ENCODE measurements at regions not wholly inside any gene's neighbourhood (a gene's known extent, or its start where the extent isn't known, plus 50 kb on each side); places are given as distances from the start of the nearest gene placed in this dataset.
A peak's percentile ranks its signal among the peaks of the same experiment; 100 is the strongest.

GRCh38 chr5:39523821-39524220 is 99.0 kb upstream of the DAB2 start:
- Histone ChIP-seq H3K18ac (ENCODE audit: low read length) (no peak overlapping the region), H4K8ac (ENCODE audit: low read depth, low read length) (no peak overlapping the region), H3K36me3 (ENCODE audit: control insufficient read depth, insufficient read depth, low read length) (no peaks in the 10 kb centered on the region), H3K4ac (ENCODE audit: low read depth, low read length) (no peak overlapping the region), H3K27me3 (ENCODE audit: insufficient read depth, low read length, poor library complexity) (no peaks in the 10 kb centered on the region), H3K56ac (ENCODE audit: low read length) (no peak overlapping the region), H3K79me2 (ENCODE audit: control insufficient read depth, insufficient read depth, low read length) (no peaks in the 10 kb centered on the region), H2BK5ac (ENCODE audit: low read length) (no peak overlapping the region), H3K4me1 (ENCODE audit: control insufficient read depth, low read depth, low read length) (peaks cover 2% of the 10 kb centered on the region), H3K27ac (ENCODE audit: low read depth, low read length) (no peak overlapping the region), H3K79me1 (ENCODE audit: low read length) (no peaks in the 10 kb centered on the region), H2AK5ac (ENCODE audit: low read length) (no peak overlapping the region), H3K23ac (ENCODE audit: low read length) (no peak overlapping the region), H2BK15ac (replicated peaks; ENCODE audit: low read depth) (no peak overlapping the region), H3K9ac (ENCODE audit: low read length) (no peak overlapping the region), H4K5ac (ENCODE audit: low read length) (no peak overlapping the region), H3K4me2 (ENCODE audit: low read length) (no peak overlapping the region), H3K4me3 (ENCODE audit: low read length) (no peak overlapping the region), H2BK120ac (ENCODE audit: low read depth, low read length) (no peak overlapping the region)
- no peak for DNase-seq
- WGBS (ENCODE audit: extremely low coverage, insufficient coverage, low lambda C conversion rate), result no CpG with 5 or more reads among the region's 4 CpGs

- no peak for DNase-seq
- H2AK5ac ChIP-seq (ENCODE audit: low read length), result no peak overlapping the region
- H3K4me1 ChIP-seq (ENCODE audit: control insufficient read depth, low read depth, low read length), result peaks cover under 1% of the 10 kb centered on the region
- no peak overlapping the region for H3K9ac ChIP-seq (ENCODE audit: low read length)
- H3K27me3 ChIP-seq (ENCODE audit: insufficient read depth, low read length, poor library complexity), result no peaks in the 10 kb centered on the region
- H3K56ac ChIP-seq (ENCODE audit: low read length), result no peak overlapping the region
- no peak overlapping the region for H3K4me3 ChIP-seq (ENCODE audit: low read length)
- no peak overlapping the region for H3K18ac ChIP-seq (ENCODE audit: low read length)
- no peaks in the 10 kb centered on the region for H3K79me2 ChIP-seq (ENCODE audit: control insufficient read depth, insufficient read depth, low read length)
- H3K79me1 ChIP-seq (ENCODE audit: low read length), result no peaks in the 10 kb centered on the region
- no peak overlapping the region for H2BK5ac ChIP-seq (ENCODE audit: low read length)
- H3K36me3 ChIP-seq (ENCODE audit: control insufficient read depth, insufficient read depth, low read length), result no peaks in the 10 kb centered on the region
- no peak overlapping the region for H3K4me2 ChIP-seq (ENCODE audit: low read length)
- no CpG with 5 or more reads among the region's 4 CpGs for WGBS (ENCODE audit: extremely low coverage, insufficient coverage, low lambda C conversion rate)
- H2BK15ac ChIP-seq (replicated peaks; ENCODE audit: low read depth), result no peak overlapping the region
- no peak overlapping the region for H2BK120ac ChIP-seq (ENCODE audit: low read depth, low read length)
- no peak overlapping the region for H3K4ac ChIP-seq (ENCODE audit: low read depth, low read length)
- H4K8ac ChIP-seq (ENCODE audit: low read depth, low read length), result no peak overlapping the region
- H3K23ac ChIP-seq (ENCODE audit: low read length), result no peak overlapping the region
- H3K27ac ChIP-seq (ENCODE audit: low read depth, low read length), result no peak overlapping the region
- H4K5ac ChIP-seq (ENCODE audit: low read length), result no peak overlapping the region
These were observed 97.3 kb upstream of the DAB2 start for GRCh38 chr5:39521940-39522590.

- H2BK15ac ChIP-seq (replicated peaks; ENCODE audit: low read depth), result no peak overlapping the region
- no peak overlapping the region for H3K56ac ChIP-seq (ENCODE audit: low read length)
- no peaks in the 10 kb centered on the region for H3K79me2 ChIP-seq (ENCODE audit: control insufficient read depth, insufficient read depth, low read length)
- no peak overlapping the region for H4K5ac ChIP-seq (ENCODE audit: low read length)
- H3K9ac ChIP-seq (ENCODE audit: low read length), result no peak overlapping the region
- H2BK5ac ChIP-seq (ENCODE audit: low read length), result no peak overlapping the region
- H3K27me3 ChIP-seq (ENCODE audit: insufficient read depth, low read length, poor library complexity), result no peaks in the 10 kb centered on the region
- no peak overlapping the region for H3K4me2 ChIP-seq (ENCODE audit: low read length)
- DNase-seq, result no peak
- H2BK120ac ChIP-seq (ENCODE audit: low read depth, low read length), result no peak overlapping the region
- no peak overlapping the region for H2AK5ac ChIP-seq (ENCODE audit: low read length)
- no peak overlapping the region for H3K4ac ChIP-seq (ENCODE audit: low read depth, low read length)
- no peak overlapping the region for H3K4me3 ChIP-seq (ENCODE audit: low read length)
- no peaks in the 10 kb centered on the region for H3K36me3 ChIP-seq (ENCODE audit: control insufficient read depth, insufficient read depth, low read length)
- no peak overlapping the region for H3K23ac ChIP-seq (ENCODE audit: low read length)
- no peaks in the 10 kb centered on the region for H3K79me1 ChIP-seq (ENCODE audit: low read length)
- no peaks in the 10 kb centered on the region for H3K4me1 ChIP-seq (ENCODE audit: control insufficient read depth, low read depth, low read length)
- no peak overlapping the region for H3K27ac ChIP-seq (ENCODE audit: low read depth, low read length)
- H4K8ac ChIP-seq (ENCODE audit: low read depth, low read length), result no peak overlapping the region
- no CpG with 5 or more reads among the region's 2 CpGs for WGBS (ENCODE audit: extremely low coverage, insufficient coverage, low lambda C conversion rate)
- no peak overlapping the region for H3K18ac ChIP-seq (ENCODE audit: low read length)
These were observed 96.5 kb upstream of the DAB2 start for GRCh38 chr5:39521098-39521860.

GRCh38 chr5:39520232-39520572 is 95.4 kb upstream of the DAB2 start:
- H3K79me2 ChIP-seq (ENCODE audit: control insufficient read depth, insufficient read depth, low read length), result no peaks in the 10 kb centered on the region
- H2AK5ac ChIP-seq (ENCODE audit: low read length), result no peak overlapping the region
- H4K5ac ChIP-seq (ENCODE audit: low read length), result no peak overlapping the region
- no peak overlapping the region for H2BK5ac ChIP-seq (ENCODE audit: low read length)
- peak overlapping the region; percentile 57 for H2BK15ac ChIP-seq (replicated peaks; ENCODE audit: low read depth)
- no peak overlapping the region for H3K23ac ChIP-seq (ENCODE audit: low read length)
- H3K9ac ChIP-seq (ENCODE audit: low read length), result no peak overlapping the region
- no peak overlapping the region for H4K8ac ChIP-seq (ENCODE audit: low read depth, low read length)
- H2BK120ac ChIP-seq (ENCODE audit: low read depth, low read length), result no peak overlapping the region
- no peak overlapping the region for H3K27ac ChIP-seq (ENCODE audit: low read depth, low read length)
- DNase-seq, result no peak
- H3K56ac ChIP-seq (ENCODE audit: low read length), result no peak overlapping the region
- H3K27me3 ChIP-seq (ENCODE audit: insufficient read depth, low read length, poor library complexity), result no peaks in the 10 kb centered on the region
- no peak overlapping the region for H3K4ac ChIP-seq (ENCODE audit: low read depth, low read length)
- H3K4me1 ChIP-seq (ENCODE audit: control insufficient read depth, low read depth, low read length), result no peaks in the 10 kb centered on the region
- H3K36me3 ChIP-seq (ENCODE audit: control insufficient read depth, insufficient read depth, low read length), result no peaks in the 10 kb centered on the region
- no peaks in the 10 kb centered on the region for H3K79me1 ChIP-seq (ENCODE audit: low read length)
- H3K4me2 ChIP-seq (ENCODE audit: low read length), result no peak overlapping the region
- no CpG with 5 or more reads among the region's 3 CpGs for WGBS (ENCODE audit: extremely low coverage, insufficient coverage, low lambda C conversion rate)
- no peak overlapping the region for H3K4me3 ChIP-seq (ENCODE audit: low read length)
- H3K18ac ChIP-seq (ENCODE audit: low read length), result no peak overlapping the region

GRCh38 chr5:39519566-39520231 is 94.9 kb upstream of the DAB2 start:
- H3K36me3 ChIP-seq (ENCODE audit: control insufficient read depth, insufficient read depth, low read length), result no peaks in the 10 kb centered on the region
- no peaks in the 10 kb centered on the region for H3K79me1 ChIP-seq (ENCODE audit: low read length)
- no peak overlapping the region for H3K18ac ChIP-seq (ENCODE audit: low read length)
- no peak overlapping the region for H4K8ac ChIP-seq (ENCODE audit: low read depth, low read length)
- H2BK5ac ChIP-seq (ENCODE audit: low read length), result no peak overlapping the region
- no CpG with 5 or more reads among the region's 3 CpGs for WGBS (ENCODE audit: extremely low coverage, insufficient coverage, low lambda C conversion rate)
- no peak overlapping the region for H3K56ac ChIP-seq (ENCODE audit: low read length)
- H3K4me1 ChIP-seq (ENCODE audit: control insufficient read depth, low read depth, low read length), result no peaks in the 10 kb centered on the region
- no peak overlapping the region for H3K9ac ChIP-seq (ENCODE audit: low read length)
- H3K4me3 ChIP-seq (ENCODE audit: low read length), result no peak overlapping the region
- no peak overlapping the region for H3K4ac ChIP-seq (ENCODE audit: low read depth, low read length)
- H3K79me2 ChIP-seq (ENCODE audit: control insufficient read depth, insufficient read depth, low read length), result no peaks in the 10 kb centered on the region
- DNase-seq, result peak; percentile 51
- H3K4me2 ChIP-seq (ENCODE audit: low read length), result no peak overlapping the region
- H3K23ac ChIP-seq (ENCODE audit: low read length), result no peak overlapping the region
- H2BK15ac ChIP-seq (replicated peaks; ENCODE audit: low read depth), result no peak overlapping the region
- H2AK5ac ChIP-seq (ENCODE audit: low read length), result no peak overlapping the region
- H3K27ac ChIP-seq (ENCODE audit: low read depth, low read length), result no peak overlapping the region
- no peak overlapping the region for H2BK120ac ChIP-seq (ENCODE audit: low read depth, low read length)
- no peaks in the 10 kb centered on the region for H3K27me3 ChIP-seq (ENCODE audit: insufficient read depth, low read length, poor library complexity)
- H4K5ac ChIP-seq (ENCODE audit: low read length), result no peak overlapping the region
